ENCODE measurements at regions not wholly inside any gene's neighbourhood (a gene's known extent, or its start where the extent isn't known, plus 50 kb on each side); places are given as distances from the start of the nearest gene placed in this dataset.
"Not testable (repeated sequence)": the region's sequence is repeated elsewhere in the genome, so short reads cannot be mapped to it uniquely, and the experiment has no call there.

DNA sequence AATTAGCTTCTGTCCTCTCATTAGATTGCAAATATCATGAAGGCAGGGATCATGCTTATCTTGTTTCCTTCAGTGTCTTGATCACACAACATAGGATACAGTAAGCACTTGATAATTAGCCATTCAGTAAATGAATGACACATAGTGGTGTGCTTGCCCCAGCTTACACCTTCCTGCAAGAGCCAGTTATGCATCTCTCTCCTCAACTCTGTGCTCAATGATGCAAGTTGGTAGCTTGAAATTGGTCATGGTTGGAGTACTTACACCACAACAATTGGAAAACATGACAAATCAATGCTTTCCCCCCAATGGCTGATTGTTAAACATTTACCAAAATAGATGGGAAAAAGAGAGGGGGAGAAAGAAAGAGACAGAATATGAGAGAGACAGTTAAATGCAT is 129.2 kb downstream of the NUF2 start:
- peaks cover 0 to 4% of the 10 kb centered on the region in 2 donors for H3K27me3 Mint-ChIP-seq
- Histone ChIP-seq H3K27ac (ENCODE audit: low read depth, low read length) (no peak overlapping the region), H3K36me3 (ENCODE audit: insufficient read depth, low read length) (no peaks in the 10 kb centered on the region), H3K27me3 (ENCODE audit: insufficient read depth, low read length, poor library complexity, severe bottlenecking) (no peaks in the 10 kb centered on the region), H3K4me3 (ENCODE audit: low read length) (no peak overlapping the region), H3K9me3 (ENCODE audit: low read length) (no peaks in the 10 kb centered on the region), H3K4me1 (ENCODE audit: insufficient read depth, low read length) (no peaks in the 10 kb centered on the region)
- ChIA-PET POLR2A (no interaction called here), CTCF (no interaction called here)
- no peak overlapping the region for H3K4me3 Mint-ChIP-seq
- no peaks in the 10 kb centered on the region for H3K36me3 Mint-ChIP-seq
- no peak overlapping the region for H3K27ac Mint-ChIP-seq
- peaks cover 0 to 4% (median 1%) of the 10 kb centered on the region in 5 donors for H3K9me3 Mint-ChIP-seq
- no peaks in the 10 kb centered on the region for H3K4me1 Mint-ChIP-seq
- DNase-seq: no peak

DNA sequence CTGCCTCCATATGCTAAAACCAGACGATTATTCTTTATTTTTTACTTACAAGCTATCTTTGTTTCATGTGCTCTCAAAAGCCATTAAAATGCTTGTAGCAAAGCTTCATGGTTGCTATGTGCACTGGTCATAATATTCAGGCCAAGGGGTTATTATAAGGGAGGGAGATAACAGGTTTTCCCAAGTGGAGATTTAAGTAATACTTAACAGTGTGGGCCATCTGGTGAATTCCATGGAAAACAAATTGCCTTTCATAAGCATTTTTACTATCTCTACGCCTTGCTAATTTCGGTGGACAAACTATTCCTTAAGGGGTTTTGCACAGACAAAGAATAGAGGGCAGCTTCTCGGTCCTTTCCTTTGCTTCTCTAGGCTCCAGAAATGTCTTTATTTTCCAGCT is 137.8 kb downstream of the NUF2 start:
- Mint-ChIP-seq H3K9me3 (peaks cover 0 to 4% (median 0%) of the 10 kb centered on the region in 5 donors), H3K27me3 (peaks cover 0 to 3% of the 10 kb centered on the region in 2 donors), H3K27ac (no peak overlapping the region), H3K36me3 (no peaks in the 10 kb centered on the region), H3K4me3 (no peak overlapping the region), H3K4me1 (no peaks in the 10 kb centered on the region)
- H3K4me3 ChIP-seq (ENCODE audit: low read length): no peak overlapping the region
- no peak overlapping the region for H3K27ac ChIP-seq (ENCODE audit: low read depth, low read length)
- no peaks in the 10 kb centered on the region for H3K9me3 ChIP-seq (ENCODE audit: low read length)
- no peak for DNase-seq
- ChIA-PET POLR2A (no interaction called here), CTCF (no interaction called here)
- no peaks in the 10 kb centered on the region for H3K27me3 ChIP-seq (ENCODE audit: insufficient read depth, low read length, poor library complexity, severe bottlenecking)
- H3K4me1 ChIP-seq (ENCODE audit: insufficient read depth, low read length): no peaks in the 10 kb centered on the region
- H3K36me3 ChIP-seq (ENCODE audit: insufficient read depth, low read length): no peaks in the 10 kb centered on the region

DNA sequence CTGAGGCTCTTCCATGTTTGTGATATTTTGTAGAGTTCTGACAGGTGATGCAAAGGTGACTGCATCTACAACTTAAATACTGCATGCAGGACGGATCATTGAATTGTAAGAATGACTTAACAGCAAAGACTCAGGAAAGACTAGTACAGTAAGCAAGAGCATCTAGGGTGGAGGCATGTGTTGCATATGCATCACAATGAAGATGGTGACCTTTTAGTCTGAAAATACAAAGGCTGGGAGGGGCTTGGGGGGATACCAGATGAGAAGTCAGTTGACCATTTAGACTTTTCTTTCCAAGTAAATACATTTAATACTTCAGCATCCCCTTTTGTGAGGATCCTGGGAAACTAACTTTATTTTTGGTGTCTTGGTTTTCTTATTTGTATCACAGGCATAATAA is 145.5 kb downstream of the NUF2 start:
- Histone ChIP-seq H3K27ac (ENCODE audit: low read depth, low read length) (no peak overlapping the region), H3K4me1 (ENCODE audit: insufficient read depth, low read length) (no peaks in the 10 kb centered on the region), H3K27me3 (ENCODE audit: insufficient read depth, low read length, poor library complexity, severe bottlenecking) (no peaks in the 10 kb centered on the region), H3K9me3 (ENCODE audit: low read length) (no peaks in the 10 kb centered on the region), H3K4me3 (ENCODE audit: low read length) (no peak overlapping the region), H3K36me3 (ENCODE audit: insufficient read depth, low read length) (no peaks in the 10 kb centered on the region)
- H3K27me3 Mint-ChIP-seq: peaks cover 0 to 2% of the 10 kb centered on the region in 2 donors
- ChIA-PET POLR2A (no interaction called here), CTCF (no interaction called here)
- H3K4me3 Mint-ChIP-seq: no peak overlapping the region
- H3K9me3 Mint-ChIP-seq: peaks cover 0 to 3% (median 0%) of the 10 kb centered on the region in 5 donors
- H3K27ac Mint-ChIP-seq: no peak overlapping the region
- H3K36me3 Mint-ChIP-seq: no peaks in the 10 kb centered on the region
- DNase-seq: no peak
- no peaks in the 10 kb centered on the region for H3K4me1 Mint-ChIP-seq

DNA sequence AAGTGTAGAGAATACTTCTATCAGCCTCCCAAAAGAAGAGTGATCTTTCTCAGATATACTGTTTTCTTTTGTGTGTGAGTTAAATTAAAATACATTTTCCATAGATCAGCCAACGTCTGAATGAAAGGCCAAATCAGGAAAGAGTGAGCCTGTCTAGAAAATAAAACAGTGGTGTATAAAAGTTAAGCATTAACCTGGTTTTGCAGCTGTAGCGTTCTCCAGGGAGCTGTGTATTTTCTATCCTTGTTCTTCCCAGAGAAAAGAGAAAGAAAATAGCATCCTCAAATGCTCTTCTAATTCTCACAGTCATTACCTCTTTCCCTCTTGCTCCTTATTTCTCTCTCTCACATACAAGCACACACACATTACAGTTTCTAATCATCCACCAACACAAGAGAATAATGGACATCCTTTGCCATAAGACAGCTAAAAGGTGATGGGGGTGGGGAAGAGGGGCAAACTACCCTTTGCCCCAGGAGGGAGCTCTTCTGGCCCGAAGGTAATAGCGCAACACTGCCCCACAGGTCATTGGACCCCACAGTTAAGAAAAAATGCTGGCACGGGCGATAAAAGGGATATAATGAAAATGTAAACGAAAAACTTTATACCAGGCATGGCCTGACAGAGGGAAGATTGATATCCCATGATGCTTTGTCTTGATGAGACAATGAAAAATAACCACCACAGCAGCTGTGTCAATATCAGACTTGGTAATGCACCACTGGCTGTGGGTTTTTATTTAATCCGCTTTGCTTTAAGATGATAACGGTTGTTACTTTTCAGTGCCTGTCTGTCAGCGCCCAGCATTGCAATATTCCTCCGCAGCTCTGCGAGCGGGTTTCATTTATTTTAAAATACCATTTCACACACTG is 150.3 kb downstream of the NUF2 start:
- Histone ChIP-seq H3K4me1 (ENCODE audit: insufficient read depth, low read length) (no peaks in the 10 kb centered on the region), H3K27ac (ENCODE audit: low read depth, low read length) (no peak overlapping the region), H3K9me3 (ENCODE audit: low read length) (no peaks in the 10 kb centered on the region), H3K4me3 (ENCODE audit: low read length) (no peak overlapping the region), H3K27me3 (ENCODE audit: insufficient read depth, low read length, poor library complexity, severe bottlenecking) (no peaks in the 10 kb centered on the region), H3K36me3 (ENCODE audit: insufficient read depth, low read length) (no peaks in the 10 kb centered on the region)
- ChIA-PET CTCF (no interaction called here), POLR2A (no interaction called here)
- H3K4me3 Mint-ChIP-seq: no peak overlapping the region
- no peaks in the 10 kb centered on the region for H3K4me1 Mint-ChIP-seq
- no peak for DNase-seq
- no peaks in the 10 kb centered on the region for H3K36me3 Mint-ChIP-seq
- H3K27me3 Mint-ChIP-seq: peaks cover 0 to 2% of the 10 kb centered on the region in 2 donors
- H3K27ac Mint-ChIP-seq: no peak overlapping the region
- peaks cover 0 to 3% (median 0%) of the 10 kb centered on the region in 5 donors for H3K9me3 Mint-ChIP-seq

DNA sequence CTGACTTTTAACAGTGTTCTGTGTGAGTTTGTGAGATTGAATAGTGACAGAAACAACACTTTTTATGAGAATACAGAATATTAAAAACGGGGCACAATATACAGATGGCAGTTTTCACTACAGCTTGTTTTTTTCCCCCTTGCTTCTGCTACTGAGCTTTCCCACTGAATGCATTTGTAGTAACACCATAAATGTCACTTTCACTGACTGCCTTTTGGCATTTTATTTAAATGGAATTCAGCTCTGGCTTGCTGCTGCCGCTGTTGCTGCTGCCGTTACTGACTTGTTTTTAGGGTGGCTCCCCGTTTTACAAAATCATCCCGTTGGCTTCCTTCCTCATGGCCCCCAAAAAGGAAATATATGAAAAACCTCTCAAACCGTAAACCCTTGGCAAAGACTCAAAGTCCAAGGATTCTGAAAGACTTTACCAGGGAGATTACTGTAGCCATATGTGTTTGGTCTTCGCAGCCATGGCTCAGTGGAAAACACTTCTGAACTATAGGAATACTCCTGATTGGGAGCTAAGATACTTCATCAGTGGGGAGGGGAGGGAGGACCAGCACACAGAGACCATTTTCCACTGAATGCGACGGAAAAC is 151.0 kb downstream of the NUF2 start:
- no peak for DNase-seq
- peaks cover 0 to 4% (median 0%) of the 10 kb centered on the region in 5 donors for H3K9me3 Mint-ChIP-seq
- Histone ChIP-seq H3K4me3 (ENCODE audit: low read length) (no peak overlapping the region), H3K27me3 (ENCODE audit: insufficient read depth, low read length, poor library complexity, severe bottlenecking) (no peaks in the 10 kb centered on the region), H3K36me3 (ENCODE audit: insufficient read depth, low read length) (no peaks in the 10 kb centered on the region), H3K9me3 (ENCODE audit: low read length) (no peaks in the 10 kb centered on the region), H3K4me1 (ENCODE audit: insufficient read depth, low read length) (no peaks in the 10 kb centered on the region), H3K27ac (ENCODE audit: low read depth, low read length) (no peak overlapping the region)
- ChIA-PET CTCF (no interaction called here), POLR2A (no interaction called here)
- no peak overlapping the region for H3K4me3 Mint-ChIP-seq
- H3K27ac Mint-ChIP-seq: no peak overlapping the region
- peaks cover 0 to 4% of the 10 kb centered on the region in 2 donors for H3K27me3 Mint-ChIP-seq
- no peaks in the 10 kb centered on the region for H3K36me3 Mint-ChIP-seq
- H3K4me1 Mint-ChIP-seq: no peaks in the 10 kb centered on the region

DNA sequence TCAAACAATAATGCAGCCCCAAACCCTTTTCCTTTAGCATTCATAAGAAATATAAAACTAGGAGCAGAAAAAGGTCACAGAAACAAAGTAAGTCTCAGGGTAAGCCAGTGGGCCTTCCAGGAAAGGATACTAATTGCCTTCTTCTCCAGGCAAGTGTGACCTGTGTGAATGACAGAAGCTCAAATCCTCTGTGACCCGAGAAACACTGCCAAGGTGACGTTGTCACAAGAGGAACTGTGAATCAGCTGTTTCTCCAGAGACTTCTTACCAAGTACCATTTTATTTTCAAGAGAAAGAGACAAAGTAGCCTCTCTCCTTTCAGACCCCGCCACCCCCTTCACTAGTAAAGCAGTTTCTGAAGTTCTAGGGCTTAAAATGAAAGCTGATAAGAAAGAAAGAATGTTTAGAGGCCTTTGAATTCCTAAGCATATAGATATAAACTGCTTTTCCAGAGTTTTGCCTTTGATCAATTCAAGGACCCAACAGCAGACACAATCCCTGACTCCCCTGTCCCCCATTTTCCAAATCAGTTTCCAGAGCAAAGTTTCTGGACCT is 155.6 kb downstream of the NUF2 start:
- H3K27ac ChIP-seq (ENCODE audit: low read depth, low read length): no peak overlapping the region
- H3K36me3 ChIP-seq (ENCODE audit: insufficient read depth, low read length): no peaks in the 10 kb centered on the region
- Mint-ChIP-seq H3K4me3 (no peak overlapping the region), H3K4me1 (no peaks in the 10 kb centered on the region), H3K27ac (no peak overlapping the region), H3K27me3 (peaks cover 0 to 10% of the 10 kb centered on the region in 2 donors), H3K9me3 (peaks cover 6 to 13% (median 9%) of the 10 kb centered on the region in 5 donors), H3K36me3 (no peaks in the 10 kb centered on the region)
- H3K4me3 ChIP-seq (ENCODE audit: low read length): no peak overlapping the region
- no peaks in the 10 kb centered on the region for H3K4me1 ChIP-seq (ENCODE audit: insufficient read depth, low read length)
- H3K9me3 ChIP-seq (ENCODE audit: low read length): no peaks in the 10 kb centered on the region
- H3K27me3 ChIP-seq (ENCODE audit: insufficient read depth, low read length, poor library complexity, severe bottlenecking): no peaks in the 10 kb centered on the region
- no peak for DNase-seq
- CTCF ChIA-PET: no interaction called here
- POLR2A ChIA-PET: no interaction called here

DNA sequence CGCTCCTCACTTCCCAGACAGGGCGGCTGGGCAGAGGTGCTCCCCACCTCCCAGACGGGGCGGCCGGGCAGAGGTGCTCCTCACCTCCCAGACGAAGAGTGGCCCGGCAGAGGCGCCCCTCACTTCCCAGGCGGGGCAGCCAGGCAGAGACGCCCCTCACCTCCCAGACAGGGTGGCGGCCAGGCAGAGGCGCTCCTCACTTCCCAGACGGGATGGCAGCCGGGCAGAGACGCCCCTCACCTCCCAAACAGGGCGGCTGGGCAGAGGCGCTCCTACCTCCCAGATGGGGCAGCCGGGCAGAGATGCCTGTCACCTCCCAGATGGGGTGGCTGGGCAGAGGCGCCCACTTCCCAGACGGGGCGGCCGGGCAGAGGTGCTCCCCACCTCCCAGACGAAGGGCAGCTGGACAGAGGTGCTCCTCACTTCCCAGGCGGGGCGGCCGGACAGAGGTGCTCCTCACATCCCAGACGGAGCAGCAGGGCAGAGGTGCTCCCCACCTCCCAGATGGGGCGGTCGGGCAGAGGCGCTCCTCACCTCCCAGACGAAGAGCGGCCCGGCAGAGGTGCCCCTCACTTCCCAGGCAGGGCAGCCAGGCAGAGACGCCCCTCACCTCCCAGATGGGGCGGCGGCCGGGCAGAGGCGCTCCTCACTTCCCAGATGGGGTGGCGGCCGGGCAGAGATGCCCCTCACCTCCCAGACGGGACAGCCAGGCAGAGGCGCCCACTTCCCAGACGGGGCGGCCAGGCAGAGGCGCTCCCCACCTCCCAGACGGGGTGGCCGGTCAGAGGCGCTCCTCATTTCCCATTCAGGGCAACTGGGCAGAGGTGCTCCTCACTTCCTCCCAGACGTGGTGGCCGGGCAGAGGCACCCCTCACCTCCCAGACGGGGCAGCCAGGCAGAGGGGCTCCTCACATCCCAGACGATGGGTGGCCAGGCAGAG is 176.9 kb downstream of the NUF2 start:
- H3K4me1 ChIP-seq (ENCODE audit: insufficient read depth, low read length); H3K27ac Mint-ChIP-seq; H3K27me3 ChIP-seq (ENCODE audit: insufficient read depth, low read length, poor library complexity, severe bottlenecking); CTCF ChIA-PET; H3K4me3 Mint-ChIP-seq; H3K27ac ChIP-seq (ENCODE audit: low read depth, low read length); POLR2A ChIA-PET; H3K9me3 Mint-ChIP-seq; H3K9me3 ChIP-seq (ENCODE audit: low read length); DNase-seq; H3K27me3 Mint-ChIP-seq; H3K4me3 ChIP-seq (ENCODE audit: low read length); H3K4me1 Mint-ChIP-seq; H3K36me3 ChIP-seq (ENCODE audit: insufficient read depth, low read length); H3K36me3 Mint-ChIP-seq: not testable (repeated sequence)

Data from CD8-positive, alpha-beta memory T cell (primary cell).